GM18909 (cell line): ENCODE measurements at regions not wholly inside any gene's neighbourhood (a gene's known extent, or its start where the extent isn't known, plus 50 kb on each side); places are given as distances from the start of the nearest gene placed in this dataset.

Experiments used
- ATAC-seq: cut with Tn5 transposase; IDR thresholded peaks from one replicate; pipeline ENCODE4 v1.9.1; 2021; ENCODE audit warnings: mild to moderate bottlenecking; ENCODE audit not compliant: unreplicated experiment, poor library complexity

DNA sequence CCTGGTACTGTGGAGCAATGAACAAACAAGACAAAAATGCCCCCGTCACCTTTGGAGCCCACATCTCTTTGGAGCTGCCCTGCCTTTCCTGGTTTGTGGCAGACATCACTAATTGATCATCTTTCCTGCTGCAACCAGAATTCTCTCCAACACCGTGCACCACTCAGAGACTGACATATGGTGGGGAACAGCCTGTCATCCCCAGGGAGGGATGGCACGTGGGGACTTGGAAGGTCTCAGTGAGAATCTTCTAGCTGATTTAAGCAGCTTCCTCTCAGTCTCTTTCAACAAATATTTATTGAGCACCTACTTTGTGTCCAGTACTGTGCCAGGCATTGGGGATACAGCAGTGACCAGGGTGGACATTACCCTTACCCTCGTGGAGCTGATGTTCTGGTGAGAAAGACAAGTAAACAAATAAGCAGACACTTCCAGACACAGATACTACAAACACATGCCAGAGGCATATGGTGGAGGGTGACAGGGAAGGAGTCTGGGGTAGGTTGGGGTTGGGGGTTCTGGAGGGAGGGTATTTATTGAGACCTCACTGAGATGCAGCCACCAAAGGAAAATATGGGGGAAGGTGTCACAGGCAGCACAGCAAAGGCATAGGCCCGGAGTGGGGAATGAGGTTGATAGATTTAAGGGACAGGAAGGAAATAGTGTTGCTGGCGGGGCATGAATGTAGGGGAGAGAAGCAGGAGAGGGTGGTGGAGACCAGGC, 82.3 kb downstream of the CEBPB start:
- ATAC-seq: no peak

DNA sequence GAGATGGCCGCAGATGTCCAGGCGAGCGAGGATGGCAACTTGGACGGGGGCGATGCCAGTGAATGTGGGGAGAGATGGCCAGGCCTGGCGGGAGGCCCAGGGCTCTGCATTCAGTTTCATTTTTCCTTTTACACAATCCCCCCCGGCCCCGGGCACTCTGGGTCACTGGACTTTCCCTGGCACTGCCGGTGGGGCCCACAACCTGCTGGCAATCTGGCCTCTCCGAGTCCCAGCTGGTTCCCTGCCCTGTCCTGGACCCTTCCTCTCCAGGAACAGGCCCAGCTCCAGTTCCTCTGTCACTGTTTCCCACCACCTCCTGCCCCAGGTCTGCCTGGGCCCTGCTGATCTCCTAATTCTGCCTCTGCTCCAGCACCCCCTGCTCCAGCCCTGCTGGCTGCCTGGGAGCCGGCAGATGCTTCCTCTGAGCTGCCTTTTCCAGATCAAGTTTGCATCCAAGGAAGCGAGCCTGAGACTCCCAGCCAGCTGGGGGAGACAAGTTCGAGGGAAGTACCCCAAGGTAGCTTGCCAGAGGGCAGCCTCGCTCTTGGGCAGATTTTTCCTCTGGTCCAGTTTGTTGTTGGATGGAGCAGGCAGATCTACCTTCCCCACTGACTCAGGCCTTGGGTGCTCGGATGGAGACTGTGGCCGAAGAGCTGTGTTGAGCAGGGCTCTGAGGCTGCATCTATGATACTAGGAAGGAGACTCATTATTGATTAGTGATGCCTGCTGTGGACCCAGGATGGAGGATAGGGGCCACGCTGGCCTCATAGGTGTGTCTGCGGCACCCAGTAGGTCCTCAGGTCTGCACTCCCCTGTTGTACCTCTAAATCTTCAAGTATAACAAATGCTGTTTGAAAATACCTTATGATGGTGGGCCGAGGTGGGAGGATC, 83.2 kb downstream of the CEBPB start:
- no peak for ATAC-seq

DNA sequence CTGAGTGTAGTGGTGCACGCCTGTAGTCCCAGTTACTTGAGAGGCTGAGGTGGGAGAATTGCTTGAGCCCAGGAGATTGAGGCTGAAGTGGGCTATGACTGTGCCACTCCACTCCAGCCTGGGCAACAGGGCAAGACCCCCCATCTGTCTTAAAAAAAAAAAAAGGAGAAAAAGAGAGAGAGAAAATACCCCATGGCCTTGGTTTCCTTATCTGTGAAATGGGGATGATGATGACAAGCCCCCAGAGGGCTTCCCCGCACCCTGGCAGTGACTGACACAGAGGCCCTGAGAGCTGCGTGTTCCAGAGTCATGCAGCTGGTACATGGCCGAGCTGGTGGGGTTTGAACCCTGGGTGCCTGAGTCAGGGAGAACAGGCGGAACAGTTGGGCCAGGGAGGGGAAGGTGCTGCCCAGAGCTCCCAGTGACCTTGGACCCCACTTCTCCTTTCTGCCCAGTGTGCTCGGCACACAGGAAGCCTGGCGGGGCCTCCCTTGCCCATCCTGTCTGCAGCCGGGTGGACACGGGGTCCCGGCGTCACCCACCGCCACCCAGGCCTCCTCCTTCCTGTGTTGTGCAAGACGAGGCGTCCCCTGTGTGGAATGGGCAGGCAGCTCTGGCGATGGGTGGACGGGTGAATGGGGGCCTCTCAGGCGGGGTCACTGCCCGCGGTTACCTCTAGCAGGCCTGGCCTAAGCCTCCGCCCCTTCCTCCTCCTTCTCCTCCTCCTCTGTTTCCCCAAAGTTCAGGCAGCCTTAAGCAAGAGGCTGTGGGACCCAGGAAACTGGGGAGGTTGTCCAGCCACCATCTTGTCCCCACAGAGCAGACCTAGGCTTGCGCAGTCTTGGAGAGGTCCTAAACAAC, 84.2 kb downstream of the CEBPB start:
- ATAC-seq: no peak

DNA sequence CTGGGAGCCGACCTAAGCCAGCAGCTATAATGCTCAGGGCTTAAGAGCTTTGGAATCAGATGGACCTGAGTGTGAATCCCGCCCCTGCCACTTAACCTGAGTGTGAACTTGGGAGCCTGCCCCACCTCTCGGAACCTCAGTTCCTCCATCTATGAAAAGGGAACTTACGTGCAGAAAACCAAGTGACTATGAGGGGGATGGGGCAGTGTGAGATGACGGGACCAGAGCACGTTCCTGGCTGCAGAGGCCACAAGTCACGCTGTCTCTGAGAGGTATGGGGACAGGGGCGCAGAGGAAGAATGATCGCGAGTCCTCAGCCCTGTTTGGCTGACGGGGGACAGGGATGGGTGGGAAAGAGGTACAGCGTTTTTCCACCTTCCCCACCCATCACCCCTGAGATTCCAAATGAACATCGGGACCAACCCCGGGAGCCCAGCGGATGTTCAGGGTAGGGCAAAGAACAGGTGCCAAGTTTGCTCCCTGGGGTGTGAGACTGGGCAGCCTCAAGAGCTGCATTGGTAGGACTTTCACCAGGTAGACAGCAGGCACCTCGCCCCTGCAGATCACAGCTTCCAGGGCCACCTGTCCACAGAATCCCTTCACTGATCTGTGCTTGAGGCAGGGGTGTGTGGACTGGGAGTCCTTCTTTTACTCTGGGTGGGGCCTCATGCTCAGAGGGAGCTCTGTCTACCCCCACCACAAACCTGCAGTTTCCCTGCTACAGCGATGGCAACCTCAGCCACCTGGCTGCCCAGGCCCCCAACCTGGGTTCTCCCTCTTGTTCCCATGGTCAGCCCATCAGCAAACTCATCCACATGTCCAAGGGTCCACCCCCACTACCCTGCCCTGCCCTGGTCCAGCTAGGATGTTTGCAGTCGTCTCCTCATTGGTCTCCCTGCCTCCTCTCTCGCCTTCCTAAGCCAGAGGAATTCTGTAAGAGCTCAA, 85.8 kb downstream of the CEBPB start:
- ATAC-seq: no peak

DNA sequence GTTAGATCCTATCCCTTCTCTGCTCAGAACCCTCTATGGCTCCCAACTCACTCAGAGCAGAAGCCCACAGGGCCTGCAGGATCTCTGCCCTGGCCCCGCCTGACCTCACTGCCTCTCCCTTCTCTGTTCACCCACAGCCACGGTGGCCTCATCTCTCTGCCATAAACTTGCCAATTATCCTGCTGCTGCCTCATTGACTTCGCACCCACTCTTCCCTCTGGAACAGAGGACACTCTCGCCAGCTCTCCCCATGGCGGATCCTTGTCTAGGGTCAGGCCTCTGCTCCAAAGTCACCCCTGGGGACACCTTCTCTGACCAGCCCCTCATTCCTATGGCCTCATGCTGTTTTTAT, 86.4 kb downstream of the CEBPB start:
- ATAC-seq: no peak

DNA sequence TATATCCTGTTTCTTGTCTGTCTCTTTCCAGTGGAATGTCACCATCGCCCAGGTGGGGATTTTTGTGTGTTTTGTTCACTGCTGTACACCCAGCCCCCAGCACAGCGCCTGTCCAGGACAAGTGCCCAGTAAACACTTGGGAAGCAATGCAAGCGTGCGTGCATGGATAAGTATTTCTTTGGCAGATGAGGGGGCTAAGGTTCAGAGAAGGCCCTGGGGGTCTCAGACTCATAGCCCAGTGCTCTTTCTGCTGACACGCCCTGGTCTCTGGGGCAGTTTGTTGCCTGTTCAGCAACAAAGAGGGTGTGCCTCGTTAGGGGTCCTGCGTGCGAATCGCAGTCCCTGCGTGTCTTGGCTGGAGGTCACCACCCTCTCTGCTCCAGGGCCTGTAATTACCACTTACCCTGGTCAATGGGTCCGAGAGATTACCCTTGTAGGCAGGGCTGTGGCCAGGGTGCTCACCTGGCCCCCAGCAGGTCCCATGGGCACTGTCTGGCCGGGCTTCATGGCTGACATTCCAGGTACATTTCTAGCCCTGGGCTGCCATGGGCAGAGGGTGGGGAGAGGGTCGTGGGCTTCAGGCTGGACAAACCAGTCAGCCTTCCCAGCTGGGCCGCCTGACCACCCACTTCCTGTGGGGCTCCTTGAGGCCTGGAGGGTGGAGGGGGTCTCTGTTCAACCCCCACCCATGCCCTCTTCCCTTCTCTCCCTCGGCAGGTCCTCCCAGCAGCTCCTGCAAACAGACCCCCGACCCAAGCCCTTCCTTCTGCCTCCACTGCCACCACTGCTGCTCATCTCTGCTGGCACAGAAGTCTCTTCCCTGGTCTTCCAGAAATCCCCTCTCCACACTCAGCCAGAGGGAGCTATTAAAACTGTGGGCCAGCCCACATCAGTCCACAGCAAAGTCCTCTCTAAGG, 87.1 kb downstream of the CEBPB start:
- no peak for ATAC-seq

DNA sequence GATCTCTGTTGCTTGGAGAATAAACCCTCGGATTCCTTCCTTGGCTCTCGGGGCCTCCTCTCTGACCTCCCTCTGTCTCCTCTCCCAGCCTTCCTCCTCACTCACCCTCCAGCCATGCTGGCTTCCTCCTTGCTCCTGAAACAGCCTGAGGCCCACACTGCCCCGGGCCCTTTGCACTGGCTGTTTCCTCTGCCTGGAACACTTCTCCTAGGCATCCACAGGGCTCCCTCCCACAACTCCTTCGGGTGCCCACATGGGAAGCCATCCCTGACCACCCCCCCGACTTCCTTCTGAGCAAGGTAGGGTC, 87.7 kb downstream of the CEBPB start:
- ATAC-seq: no peak

DNA sequence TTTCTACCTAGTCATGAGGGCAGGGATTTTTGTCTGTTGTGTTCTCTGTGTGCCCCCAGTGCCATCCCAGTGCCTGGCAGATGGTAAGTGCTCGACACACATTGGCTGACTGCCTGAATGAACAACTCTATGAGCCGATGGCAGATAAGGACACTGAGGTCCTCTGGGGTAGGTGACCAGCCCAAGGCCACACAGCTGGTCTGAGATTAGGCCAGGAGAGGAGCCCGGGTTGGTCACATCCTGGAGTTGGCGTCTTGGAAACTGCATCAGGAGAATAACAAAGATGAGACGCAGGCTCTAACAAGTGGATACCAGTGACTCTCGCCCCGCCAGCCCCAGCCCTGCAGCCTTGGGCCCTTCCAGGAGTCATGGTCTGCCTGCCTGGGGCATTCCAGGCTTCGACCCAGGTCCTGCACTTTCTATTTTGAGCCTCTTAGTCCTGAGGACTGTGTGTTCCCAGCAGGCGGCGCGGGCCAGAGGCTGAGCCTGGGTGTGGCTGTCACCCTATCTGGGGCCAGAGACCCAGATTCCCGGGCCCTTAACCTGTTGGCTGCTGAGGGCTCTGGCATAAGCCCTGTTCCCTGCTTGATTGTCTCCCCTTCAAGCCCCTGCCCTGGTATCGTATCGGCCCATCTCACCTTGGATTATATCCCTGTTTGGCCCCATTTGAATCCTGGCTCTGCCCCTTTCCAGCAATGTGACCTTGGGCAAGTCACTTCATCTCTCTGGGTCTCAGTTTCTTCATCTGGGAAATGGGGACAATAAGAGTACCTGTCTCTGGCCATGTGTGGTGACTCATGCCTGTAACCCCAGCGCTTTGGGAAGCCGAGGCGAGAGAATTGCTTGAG, 88.3 kb downstream of the CEBPB start:
- no peak for ATAC-seq

DNA sequence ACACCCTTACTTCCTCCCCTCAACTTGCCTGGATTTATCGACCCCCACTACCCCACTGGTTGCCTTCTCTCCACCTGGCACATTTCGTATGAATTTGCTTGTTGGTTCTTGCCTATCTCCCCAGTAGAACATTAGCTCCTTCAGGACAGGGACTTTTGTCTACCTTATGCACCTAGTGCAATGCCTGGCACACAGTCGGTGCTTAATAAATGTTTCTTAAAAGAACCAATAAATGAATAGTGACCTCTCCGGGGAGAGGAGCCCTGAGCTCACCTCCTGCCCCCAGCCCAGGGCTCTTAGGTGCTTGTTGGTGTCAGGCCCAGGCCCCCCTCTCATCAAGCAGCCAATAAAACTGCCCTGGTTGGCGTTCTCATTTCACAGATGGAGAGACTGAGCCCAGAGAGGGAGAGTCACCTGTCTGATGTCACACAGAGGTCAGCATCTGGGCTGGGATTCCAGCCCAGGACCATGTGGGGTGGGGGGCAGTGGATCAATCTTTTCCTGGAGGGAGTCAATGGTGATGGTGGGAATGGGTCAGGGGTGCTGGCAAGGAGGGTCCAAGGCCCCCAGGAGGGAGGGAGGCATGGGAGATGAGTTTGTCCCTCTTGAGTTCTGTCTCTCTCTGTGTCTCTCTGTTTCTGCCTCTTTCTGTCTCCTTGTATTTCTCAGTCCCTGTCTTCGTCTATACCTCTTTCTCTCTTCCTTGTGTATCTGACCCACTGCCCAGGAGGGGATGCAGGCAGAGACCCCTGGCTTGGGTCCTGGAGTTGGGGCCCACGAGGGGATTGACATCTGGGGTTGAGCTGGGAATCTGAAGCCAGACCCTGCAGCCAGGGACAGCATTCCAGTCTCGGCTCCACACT, 89.6 kb downstream of the CEBPB start:
- no peak for ATAC-seq

DNA sequence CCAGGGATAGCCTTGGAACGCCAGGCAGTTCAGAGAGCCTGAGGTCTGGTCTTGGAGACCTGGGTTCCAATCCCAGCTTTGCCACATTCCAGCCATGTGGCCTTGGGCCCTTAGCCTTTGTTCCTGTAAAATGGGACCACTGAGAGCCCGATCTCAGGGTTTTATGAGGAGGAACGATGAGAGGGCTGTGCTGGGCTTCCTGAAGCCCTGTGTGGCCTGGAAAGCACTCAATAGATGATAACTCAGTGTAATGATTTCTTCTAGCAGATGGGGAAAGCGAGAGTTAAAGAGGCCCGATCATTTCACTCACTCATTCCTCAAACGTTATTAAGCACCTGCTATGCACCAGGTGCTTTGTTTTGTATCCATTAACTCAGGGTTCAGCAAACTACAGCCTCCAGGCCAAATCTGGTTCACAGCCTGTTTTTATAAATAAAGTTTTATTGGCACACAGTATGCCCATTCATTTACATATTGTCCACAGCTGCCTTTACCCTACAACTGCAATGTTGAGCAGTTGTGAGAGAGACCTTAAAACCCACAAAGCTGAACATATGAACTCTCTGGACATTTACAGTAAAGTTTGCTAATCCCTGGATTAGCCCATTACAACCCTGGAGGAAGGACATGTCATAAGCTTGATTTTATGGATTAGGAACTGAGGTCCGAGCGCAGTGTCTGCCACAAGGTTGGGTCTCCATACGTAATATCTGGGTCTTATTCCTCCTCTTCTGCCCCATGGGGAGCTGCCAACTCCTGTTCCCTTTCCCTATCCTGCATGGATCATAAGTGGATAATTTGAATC, 90.4 kb downstream of the CEBPB start:
- no peak for ATAC-seq

DNA sequence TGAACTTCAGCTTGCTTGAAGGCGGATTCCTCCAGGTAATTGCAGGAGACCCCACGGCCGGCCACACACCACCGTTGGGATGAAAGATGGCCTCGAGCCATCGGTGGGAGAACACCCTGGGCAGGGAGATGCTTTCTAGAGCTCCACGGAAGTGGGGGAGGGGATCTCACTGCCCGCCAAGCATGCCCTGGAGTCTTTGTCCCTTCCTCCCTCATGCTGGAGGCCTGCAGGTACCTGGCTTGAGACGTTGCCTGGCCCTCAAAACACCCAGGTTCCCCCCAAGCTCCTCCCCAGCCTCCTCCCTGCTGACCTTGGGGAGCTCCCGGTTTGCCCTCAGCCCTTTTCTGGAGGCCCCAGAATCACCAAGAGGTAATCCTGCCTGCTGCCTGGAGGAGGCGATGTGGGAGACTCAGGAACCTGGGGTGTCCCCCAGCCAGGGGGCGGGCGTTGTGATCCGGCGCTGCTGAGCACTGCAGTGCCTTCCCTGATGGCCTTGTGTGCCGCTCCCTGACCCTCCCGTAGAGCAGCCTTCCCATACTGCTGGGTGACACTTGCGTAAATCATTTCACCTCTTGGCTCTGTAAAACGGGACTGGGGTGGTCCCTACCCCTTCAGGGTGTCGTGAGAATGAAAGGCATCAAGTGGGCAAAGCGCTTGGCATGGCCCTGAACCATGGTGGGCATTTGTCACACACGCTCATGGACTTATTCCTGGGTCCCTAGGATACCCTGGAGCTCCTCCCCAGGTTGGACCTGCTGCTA, 91.4 kb downstream of the CEBPB start:
- ATAC-seq: no peak

DNA sequence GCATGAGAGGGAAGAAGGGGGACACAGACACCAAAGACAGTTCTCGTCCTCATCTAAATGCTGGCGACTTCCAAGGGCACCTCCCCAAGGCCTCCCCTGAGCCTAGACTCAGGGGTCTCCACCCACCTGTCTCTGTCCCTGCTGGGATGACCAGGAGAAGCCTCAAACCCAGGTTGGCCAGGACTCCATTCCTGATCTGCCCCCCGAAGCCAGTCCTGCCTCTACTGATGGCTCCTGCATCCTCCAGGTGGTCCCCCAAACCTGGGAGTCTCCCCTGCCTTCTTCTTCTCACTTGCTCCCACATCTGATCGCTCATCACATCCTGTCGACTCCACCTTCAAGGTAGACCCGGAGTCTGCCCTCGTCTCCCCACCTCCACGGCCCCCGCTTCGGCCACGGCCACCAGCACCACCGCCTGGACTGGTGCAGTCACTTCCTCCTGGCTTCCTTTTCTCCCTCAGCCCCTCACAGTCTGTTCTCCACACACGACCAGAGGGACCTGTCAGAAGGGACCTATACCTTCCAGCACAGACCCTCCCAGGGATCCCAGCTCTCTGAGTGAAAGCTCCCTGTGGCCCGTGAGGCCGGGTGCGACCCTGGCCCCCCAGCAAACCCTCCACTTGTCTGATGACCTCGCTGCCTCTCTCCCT, 92.1 kb downstream of the CEBPB start:
- ATAC-seq: no peak

DNA sequence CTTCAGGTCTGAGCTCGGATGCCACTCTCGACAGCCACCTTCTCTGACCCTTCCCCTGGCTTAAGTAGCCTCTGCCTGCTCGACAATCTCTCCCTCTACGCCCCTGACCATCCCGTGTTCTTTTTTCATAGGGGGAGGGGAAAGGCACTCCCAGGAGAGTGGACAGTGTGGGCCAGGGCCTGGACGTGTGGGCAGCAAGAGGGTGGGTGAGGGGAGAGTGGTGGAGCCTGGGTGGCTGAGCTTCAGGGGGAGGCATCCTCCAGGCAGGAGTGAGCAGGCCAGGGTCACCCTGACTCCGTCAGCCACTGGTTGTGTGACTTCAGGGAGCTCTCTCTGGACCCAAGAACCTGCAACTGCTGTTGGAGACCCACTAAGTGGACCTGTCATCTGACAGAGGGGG, 92.7 kb downstream of the CEBPB start:
- ATAC-seq: no peak

DNA sequence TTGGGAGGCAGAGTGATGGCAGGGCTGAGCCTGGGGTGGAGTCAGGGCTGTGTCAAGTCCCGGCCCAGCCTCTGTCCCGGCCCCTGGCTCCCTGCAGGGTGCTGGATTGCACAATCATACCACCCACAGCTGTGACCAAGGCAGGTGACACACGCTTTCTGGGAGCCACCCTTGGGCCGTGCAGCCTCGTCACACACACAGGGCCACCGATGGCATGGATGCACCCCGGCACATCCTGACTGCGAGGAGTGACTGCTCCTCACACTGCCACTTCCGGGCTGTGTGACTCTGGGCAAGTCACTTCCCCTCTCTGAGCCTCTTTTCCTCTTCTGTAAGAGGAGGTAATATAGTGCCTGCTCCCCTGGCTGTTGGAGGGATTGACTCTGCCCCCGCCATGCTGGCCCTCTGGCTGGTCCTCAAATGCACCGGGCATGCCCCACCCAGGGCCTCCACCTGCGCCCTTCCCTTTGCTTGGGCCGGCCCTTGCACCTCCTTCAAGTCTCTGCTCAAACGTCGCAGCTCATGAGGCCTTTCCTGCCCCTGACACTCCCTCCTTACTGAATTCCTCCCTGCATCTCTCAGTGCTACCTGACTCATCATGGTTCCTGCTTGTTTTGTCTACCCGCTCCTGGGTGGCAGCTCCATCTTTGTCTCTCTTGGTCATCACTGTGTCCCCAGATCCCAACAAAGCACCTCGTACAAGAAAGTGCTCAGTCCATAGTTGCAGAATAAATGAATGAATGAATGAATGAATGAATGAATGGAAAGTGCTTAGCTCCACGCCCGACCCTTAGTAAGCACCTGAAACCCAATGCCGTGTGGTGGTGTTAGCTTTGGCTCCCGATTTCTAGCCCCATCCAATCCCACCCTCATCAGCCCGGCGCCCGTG, 93.5 kb downstream of the CEBPB start:
- ATAC-seq: no peak
